ENCODE measurements at regions not wholly inside any gene's neighbourhood (a gene's known extent, or its start where the extent isn't known, plus 50 kb on each side); places are given as distances from the start of the nearest gene placed in this dataset.

- H3K36me3 ChIP-seq (ENCODE audit: control insufficient read depth, insufficient read depth, low read length): no peaks in the 10 kb centered on the region
- no peak for TF ChIP-seq CTCF (IDR thresholded peaks at IDR 0.05; ENCODE audit: insufficient read depth, low read length, severe bottlenecking)
- FAIRE-seq (no peak), DNase-seq (ENCODE audit: low read depth) (peak; percentile 84)
- H3K27me3 ChIP-seq (ENCODE audit: control insufficient read depth, insufficient read depth, low read length): no peaks in the 10 kb centered on the region
- H3K4me3 ChIP-seq (ENCODE audit: low read depth, low read length): no peak overlapping the region
These were observed 225.4 kb downstream of the DKK1 start for GRCh38 chr10:52539463-52539862.

GRCh38 chr10:52540479-52540984, 226.5 kb downstream of the DKK1 start:
- Histone ChIP-seq H3K27me3 (ENCODE audit: control insufficient read depth, insufficient read depth, low read length) (no peaks in the 10 kb centered on the region), H3K4me3 (ENCODE audit: low read depth, low read length) (no peak overlapping the region), H3K36me3 (ENCODE audit: control insufficient read depth, insufficient read depth, low read length) (no peaks in the 10 kb centered on the region)
- no peak for TF ChIP-seq CTCF (IDR thresholded peaks at IDR 0.05; ENCODE audit: insufficient read depth, low read length, severe bottlenecking)
- FAIRE-seq: no peak
- DNase-seq (ENCODE audit: low read depth): no peak

- no peaks in the 10 kb centered on the region for H3K36me3 ChIP-seq (ENCODE audit: control insufficient read depth, insufficient read depth, low read length)
- peak; percentile 52 for FAIRE-seq
- no peak for TF ChIP-seq CTCF (IDR thresholded peaks at IDR 0.05; ENCODE audit: insufficient read depth, low read length, severe bottlenecking)
- no peak overlapping the region for H3K4me3 ChIP-seq (ENCODE audit: low read depth, low read length)
- H3K27me3 ChIP-seq (ENCODE audit: control insufficient read depth, insufficient read depth, low read length): no peaks in the 10 kb centered on the region
- peak; percentile 44 for DNase-seq (ENCODE audit: low read depth)
These were observed 227.0 kb downstream of the DKK1 start for GRCh38 chr10:52541006-52541473.

GRCh38 chr10:52542906-52543305, 228.8 kb downstream of the DKK1 start:
- no peaks in the 10 kb centered on the region for H3K27me3 ChIP-seq (ENCODE audit: control insufficient read depth, insufficient read depth, low read length)
- H3K36me3 ChIP-seq (ENCODE audit: control insufficient read depth, insufficient read depth, low read length): no peaks in the 10 kb centered on the region
- FAIRE-seq (no peak), DNase-seq (ENCODE audit: low read depth) (peak; percentile 39)
- no peak overlapping the region for H3K4me3 ChIP-seq (ENCODE audit: low read depth, low read length)
- TF ChIP-seq CTCF (IDR thresholded peaks at IDR 0.05; ENCODE audit: insufficient read depth, low read length, severe bottlenecking): no peak

GRCh38 chr10:52551046-52551445, 221.5 kb downstream of the MBL2 start:
- Histone ChIP-seq H3K4me3 (ENCODE audit: low read depth, low read length) (no peak overlapping the region), H3K27me3 (ENCODE audit: control insufficient read depth, insufficient read depth, low read length) (no peaks in the 10 kb centered on the region), H3K36me3 (ENCODE audit: control insufficient read depth, insufficient read depth, low read length) (no peaks in the 10 kb centered on the region)
- TF ChIP-seq CTCF (IDR thresholded peaks at IDR 0.05; ENCODE audit: insufficient read depth, low read length, severe bottlenecking): no peak
- DNase-seq (ENCODE audit: low read depth) (no peak), FAIRE-seq (no peak)

- TF ChIP-seq CTCF (IDR thresholded peaks at IDR 0.05; ENCODE audit: insufficient read depth, low read length, severe bottlenecking): no peak
- Histone ChIP-seq H3K4me3 (ENCODE audit: low read depth, low read length) (no peak overlapping the region), H3K36me3 (ENCODE audit: control insufficient read depth, insufficient read depth, low read length) (no peaks in the 10 kb centered on the region), H3K27me3 (ENCODE audit: control insufficient read depth, insufficient read depth, low read length) (no peaks in the 10 kb centered on the region)
- no peak for DNase-seq (ENCODE audit: low read depth)
- FAIRE-seq: no peak
These were observed 214.5 kb downstream of the MBL2 start for GRCh38 chr10:52558090-52558489.

Data from bronchial epithelial cell (primary cell).